Mammary epithelial cell (primary cell): ENCODE measurements at regions not wholly inside any gene's neighbourhood (a gene's known extent, or its start where the extent isn't known, plus 50 kb on each side); places are given as distances from the start of the nearest gene placed in this dataset.

Experiments used
- EZH2 ChIP-seq: IDR thresholded peaks from 2 replicates; pipeline ENCODE4 v1.6.1; 2012; ENCODE audit warnings: low read length, inconsistent platforms, borderline replicate concordance
- TF ChIP-seq, protein P1 (sequence below), 2 donors: IDR thresholded peaks in 1 of 2; conservative IDR thresholded peaks in 1 of 2; 2 replicates each; pipeline ENCODE4 v1.5.1; 2011 to 2012; ENCODE audit warnings: inconsistent platforms in 2 of 2, low read length in 2 of 2, mild to moderate bottlenecking in 2 of 2, control low read depth in 1 of 2, low read depth in 1 of 2; ENCODE audit not compliant: insufficient read depth in 1 of 2; ENCODE audit errors: extremely low read depth in 1 of 2

GRCh38 chr18:11339188-11339775, 189.9 kb upstream of the PIEZO2 start:
- TF ChIP-seq, protein P1, sequence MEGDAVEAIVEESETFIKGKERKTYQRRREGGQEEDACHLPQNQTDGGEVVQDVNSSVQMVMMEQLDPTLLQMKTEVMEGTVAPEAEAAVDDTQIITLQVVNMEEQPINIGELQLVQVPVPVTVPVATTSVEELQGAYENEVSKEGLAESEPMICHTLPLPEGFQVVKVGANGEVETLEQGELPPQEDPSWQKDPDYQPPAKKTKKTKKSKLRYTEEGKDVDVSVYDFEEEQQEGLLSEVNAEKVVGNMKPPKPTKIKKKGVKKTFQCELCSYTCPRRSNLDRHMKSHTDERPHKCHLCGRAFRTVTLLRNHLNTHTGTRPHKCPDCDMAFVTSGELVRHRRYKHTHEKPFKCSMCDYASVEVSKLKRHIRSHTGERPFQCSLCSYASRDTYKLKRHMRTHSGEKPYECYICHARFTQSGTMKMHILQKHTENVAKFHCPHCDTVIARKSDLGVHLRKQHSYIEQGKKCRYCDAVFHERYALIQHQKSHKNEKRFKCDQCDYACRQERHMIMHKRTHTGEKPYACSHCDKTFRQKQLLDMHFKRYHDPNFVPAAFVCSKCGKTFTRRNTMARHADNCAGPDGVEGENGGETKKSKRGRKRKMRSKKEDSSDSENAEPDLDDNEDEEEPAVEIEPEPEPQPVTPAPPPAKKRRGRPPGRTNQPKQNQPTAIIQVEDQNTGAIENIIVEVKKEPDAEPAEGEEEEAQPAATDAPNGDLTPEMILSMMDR (conservative IDR thresholded peaks at IDR 0.05 in 1 of 2, IDR thresholded peaks at IDR 0.05 in 1 of 2; ENCODE audit: extremely low read depth in 1 of 2, insufficient read depth in 1 of 2, low read depth in 1 of 2, low read length in 2 of 2) = no peak
- TF ChIP-seq EZH2 = no peak
